Spleen (tissue), 7 donors: ENCODE measurements at regions not wholly inside any gene's neighbourhood (a gene's known extent, or its start where the extent isn't known, plus 50 kb on each side); places are given as distances from the start of the nearest gene placed in this dataset.

Source experiments
- POLR2A ChIP-seq, 3 donors: fragments of 450-650 bp; IDR thresholded peaks; one replicate each; pipeline ENCODE4 v1.5.1; 2017; ENCODE audit warnings: antibody characterized with exemption in 3 of 3, mild to moderate bottlenecking in 1 of 3
- TF ChIP-seq, protein P1 (sequence below), 11 experiments: fragments of 200-600 bp in 7 of 11; fragments of 450-650 bp in 4 of 11; sonication (generic) in 4 of 11; IDR thresholded peaks in 8 of 11; conservative IDR thresholded peaks in 3 of 11; 1 replicate in 7 of 11; 2 replicates in 4 of 11; pipeline versions ENCODE4 v1.4.0 to v1.8.0; 2016 to 2021; ENCODE audit warnings: antibody characterized with exemption in 11 of 11, inconsistent platforms in 4 of 11, mild to moderate bottlenecking in 1 of 11
- donor health status: DM: no; HTN: no; CAD: no; lungs with moderate emphysema.
- donor health status: DM: no; HTN: no; CAD: no.
- donor health status: DM: no; HTN: no; CAD: no.

DNA sequence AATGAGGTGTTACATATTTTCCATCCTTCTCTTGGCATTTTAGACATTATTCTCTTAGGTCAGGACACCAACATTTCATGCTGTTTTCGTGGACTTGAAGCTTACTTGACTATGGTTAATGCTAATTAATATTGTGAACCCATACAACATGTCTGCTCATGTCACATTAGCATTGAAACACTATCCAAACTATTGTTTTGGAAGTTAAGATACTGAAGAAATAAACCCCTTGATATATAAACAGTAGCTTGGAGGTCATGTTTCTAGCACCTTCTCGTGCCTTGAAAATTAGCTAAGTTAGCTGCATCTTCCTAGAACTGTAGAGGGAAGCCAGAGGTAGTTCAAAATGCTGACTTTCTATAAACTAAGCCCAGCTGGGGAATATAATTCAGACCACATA lies 288.8 kb downstream of the LTN1 start:
- TF ChIP-seq, protein P1, sequence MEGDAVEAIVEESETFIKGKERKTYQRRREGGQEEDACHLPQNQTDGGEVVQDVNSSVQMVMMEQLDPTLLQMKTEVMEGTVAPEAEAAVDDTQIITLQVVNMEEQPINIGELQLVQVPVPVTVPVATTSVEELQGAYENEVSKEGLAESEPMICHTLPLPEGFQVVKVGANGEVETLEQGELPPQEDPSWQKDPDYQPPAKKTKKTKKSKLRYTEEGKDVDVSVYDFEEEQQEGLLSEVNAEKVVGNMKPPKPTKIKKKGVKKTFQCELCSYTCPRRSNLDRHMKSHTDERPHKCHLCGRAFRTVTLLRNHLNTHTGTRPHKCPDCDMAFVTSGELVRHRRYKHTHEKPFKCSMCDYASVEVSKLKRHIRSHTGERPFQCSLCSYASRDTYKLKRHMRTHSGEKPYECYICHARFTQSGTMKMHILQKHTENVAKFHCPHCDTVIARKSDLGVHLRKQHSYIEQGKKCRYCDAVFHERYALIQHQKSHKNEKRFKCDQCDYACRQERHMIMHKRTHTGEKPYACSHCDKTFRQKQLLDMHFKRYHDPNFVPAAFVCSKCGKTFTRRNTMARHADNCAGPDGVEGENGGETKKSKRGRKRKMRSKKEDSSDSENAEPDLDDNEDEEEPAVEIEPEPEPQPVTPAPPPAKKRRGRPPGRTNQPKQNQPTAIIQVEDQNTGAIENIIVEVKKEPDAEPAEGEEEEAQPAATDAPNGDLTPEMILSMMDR (IDR thresholded peaks at IDR 0.05 in 8 of 11, conservative IDR thresholded peaks at IDR 0.05 in 3 of 11) = no peak
- TF ChIP-seq POLR2A (IDR thresholded peaks at IDR 0.05) = no peak
